AG09309 (cell line): ENCODE measurements at regions not wholly inside any gene's neighbourhood (a gene's known extent, or its start where the extent isn't known, plus 50 kb on each side); places are given as distances from the start of the nearest gene placed in this dataset.

Experiments
- DNase-seq: peaks from one replicate; pipeline ENCODE4 v3.0.0-alpha.2; 2010; ENCODE audit warnings: low read depth
- H3K4me3 ChIP-seq: 2 replicates; pipeline ENCODE4 v1.5.1; 2011; ENCODE audit warnings: mild to moderate bottlenecking, low read depth, low read length, moderate library complexity; ENCODE audit not compliant: control insufficient read depth
- CTCF ChIP-seq: IDR thresholded peaks from 2 replicates; pipeline ENCODE4 v1.5.1; 2011; ENCODE audit warnings: mild to moderate bottlenecking, low read depth, low read length, inconsistent platforms; ENCODE audit not compliant: insufficient read depth, control insufficient read depth; ENCODE audit errors: missing control alignments

- no peak overlapping the region for H3K4me3 ChIP-seq
- TF ChIP-seq CTCF = no peak
- DNase-seq = no peak
These were observed 525.5 kb downstream of the SOX6 start for GRCh38 chr11:15830741-15831428.

- no peak for DNase-seq
- no peak for TF ChIP-seq CTCF
- H3K4me3 ChIP-seq = no peak overlapping the region
These were observed 520.4 kb downstream of the SOX6 start for GRCh38 chr11:15835788-15836411.

GRCh38 chr11:15836795-15837194 is 519.6 kb downstream of the SOX6 start:
- DNase-seq = no peak
- no peak overlapping the region for H3K4me3 ChIP-seq
- TF ChIP-seq CTCF = no peak

GRCh38 chr11:15837901-15838489 is 518.4 kb downstream of the SOX6 start:
- TF ChIP-seq CTCF = no peak
- no peak for DNase-seq
- H3K4me3 ChIP-seq = no peak overlapping the region

GRCh38 chr11:15839061-15839460 is 517.3 kb downstream of the SOX6 start:
- no peak for TF ChIP-seq CTCF
- no peak for DNase-seq
- H3K4me3 ChIP-seq = no peak overlapping the region

- TF ChIP-seq CTCF = no peak
- DNase-seq = no peak
- no peak overlapping the region for H3K4me3 ChIP-seq
These were observed 515.4 kb downstream of the SOX6 start for GRCh38 chr11:15840966-15841365.
